ENCODE measurements at regions not wholly inside any gene's neighbourhood (a gene's known extent, or its start where the extent isn't known, plus 50 kb on each side); places are given as distances from the start of the nearest gene placed in this dataset.

GRCh38 chr18:45339810-45340550 lies 275.3 kb upstream of the SLC14A2 start:
- TF ChIP-seq CTCF (IDR thresholded peaks at IDR 0.05) = no peak
- TF ChIP-seq POLR2A (IDR thresholded peaks at IDR 0.05) = no peak
- no peak for TF ChIP-seq EP300 (IDR thresholded peaks at IDR 0.05)

Data from ovary (tissue), 3 donors.